GM18870 (cell line): ENCODE measurements at regions not wholly inside any gene's neighbourhood (a gene's known extent, or its start where the extent isn't known, plus 50 kb on each side); places are given as distances from the start of the nearest gene placed in this dataset.
"Not testable (repeated sequence)": the region's sequence is repeated elsewhere in the genome, so short reads cannot be mapped to it uniquely, and the experiment has no call there.

Experiments used
- ATAC-seq: cut with Tn5 transposase; IDR thresholded peaks from one replicate; pipeline ENCODE4 v1.9.1; 2021; ENCODE audit warnings: moderate library complexity; ENCODE audit not compliant: unreplicated experiment

GRCh38 chr4:3865986-3866812 lies 100.0 kb downstream of the ADRA2C start:
- ATAC-seq = no peak

GRCh38 chr4:3866813-3867129 lies 100.6 kb downstream of the ADRA2C start:
- no peak for ATAC-seq

GRCh38 chr4:3867403-3868100 lies 101.4 kb downstream of the ADRA2C start:
- ATAC-seq = no peak

GRCh38 chr4:3868211-3869173 lies 102.3 kb downstream of the ADRA2C start:
- no peak for ATAC-seq

- ATAC-seq = no peak
Measured at GRCh38 chr4:3869174-3869572, 103.0 kb downstream of the ADRA2C start.

- no peak for ATAC-seq
Measured at GRCh38 chr4:3869661-3870566, 103.7 kb downstream of the ADRA2C start.

GRCh38 chr4:3870567-3870962 lies 104.4 kb downstream of the ADRA2C start:
- no peak for ATAC-seq

GRCh38 chr4:3871181-3871852 lies 105.1 kb downstream of the ADRA2C start:
- no peak for ATAC-seq

GRCh38 chr4:3871881-3872833 lies 106.0 kb downstream of the ADRA2C start:
- ATAC-seq = no peak

- no peak for ATAC-seq
Measured at GRCh38 chr4:3872834-3873313, 106.7 kb downstream of the ADRA2C start.

GRCh38 chr4:3873408-3874027 lies 107.3 kb downstream of the ADRA2C start:
- ATAC-seq = no peak

- ATAC-seq = no peak
Measured at GRCh38 chr4:3874028-3874415, 107.8 kb downstream of the ADRA2C start.

GRCh38 chr4:3874525-3875110 lies 108.4 kb downstream of the ADRA2C start:
- ATAC-seq = no peak

- ATAC-seq = no peak
Measured at GRCh38 chr4:3875466-3875865, 109.3 kb downstream of the ADRA2C start.

- not testable (repeated sequence) for ATAC-seq
Measured at GRCh38 chr4:3876057-3876845, 110.1 kb downstream of the ADRA2C start.

- ATAC-seq = no peak
Measured at GRCh38 chr4:3877236-3877635, 111.1 kb downstream of the ADRA2C start.

GRCh38 chr4:3877868-3878267 lies 111.7 kb downstream of the ADRA2C start:
- ATAC-seq = no peak
